Testis (tissue), 2 donors: ENCODE measurements at regions not wholly inside any gene's neighbourhood (a gene's known extent, or its start where the extent isn't known, plus 50 kb on each side); places are given as distances from the start of the nearest gene placed in this dataset.

ENCODE experiments used
- DNase-seq: peaks from one replicate; pipeline ENCODE4 v3.0.0-alpha.2; 2019
- H3K27ac ChIP-seq, 2 donors: fragments of 200-600 bp; sonication (generic); one replicate each; pipeline ENCODE4 v1.5.1; 2019
- H3K27me3 ChIP-seq: fragments of 200-600 bp; sonication (generic); one replicate; pipeline ENCODE4 v1.5.1; 2019
- H3K36me3 ChIP-seq: fragments of 200-600 bp; sonication (generic); one replicate; pipeline ENCODE4 v1.5.1; 2017; ENCODE audit warnings: low read depth; ENCODE audit errors: missing control alignments
- H3K4me1 ChIP-seq: fragments of 200-600 bp; sonication (generic); one replicate; pipeline ENCODE4 v1.5.1; 2019
- H3K4me3 ChIP-seq, 2 donors: fragments of 200-600 bp; sonication (generic); one replicate each; pipeline ENCODE4 v1.5.1; 2017 to 2019
- H3K9me3 ChIP-seq: fragments of 200-600 bp; sonication (generic); one replicate; pipeline ENCODE4 v1.5.1; 2017
- CTCF ChIP-seq, 3 experiments: fragments of 450-650 bp in 2 of 3; fragments of 200-600 bp in 1 of 3; sonication (generic) in 1 of 3; IDR thresholded peaks; one replicate each; pipeline ENCODE4 v1.5.1; 2016 to 2019; ENCODE audit warnings: antibody characterized with exemption in 3 of 3, mild to moderate bottlenecking in 2 of 3, moderate library complexity in 1 of 3
- POLR2A ChIP-seq: fragments of 450-650 bp; IDR thresholded peaks from one replicate; pipeline ENCODE4 v1.6.1; 2017; ENCODE audit warnings: antibody characterized with exemption, mild to moderate bottlenecking, moderate library complexity
- WGBS, 2 donors: methylation state at CpG; one replicate each; pipeline ENCODE4 v1.1.5; 2018; 5-methylcytosine and 5-hydroxymethylcytosine counted together
- intact Hi-C: fragments of 100-400 bp; cut with DNase I; formaldehyde crosslinking; loops from one replicate; pipeline ENCODE4 v1.15.1; 2023; ENCODE audit warnings: low total_unique reads

GRCh38 chr9:115230924-115231515 is 113.1 kb upstream of the TNC start:
- no peak for DNase-seq
- intact Hi-C loops = no loop called here
- H3K9me3 ChIP-seq = no peaks in the 10 kb centered on the region
- no peaks in the 10 kb centered on the region for H3K27me3 ChIP-seq
- WGBS, 2 donors = 89 to 95% methylated on average over 3 of the region's 3 CpGs
- no peak overlapping the region for H3K27ac ChIP-seq
- H3K4me1 ChIP-seq = no peaks in the 10 kb centered on the region
- no peak for TF ChIP-seq POLR2A
- no peaks in the 10 kb centered on the region for H3K36me3 ChIP-seq
- no peak overlapping the region for H3K4me3 ChIP-seq

- no peaks in the 10 kb centered on the region for H3K4me1 ChIP-seq
- no peak overlapping the region for H3K27ac ChIP-seq
- no peaks in the 10 kb centered on the region for H3K27me3 ChIP-seq
- no peaks in the 10 kb centered on the region for H3K9me3 ChIP-seq
- H3K4me3 ChIP-seq = no peak overlapping the region
- DNase-seq = no peak
- intact Hi-C loops = no loop called here
- no peak for TF ChIP-seq CTCF (IDR thresholded peaks at IDR 0.05)
- TF ChIP-seq POLR2A = no peak
- H3K36me3 ChIP-seq = no peaks in the 10 kb centered on the region
Observed at GRCh38 chr9:115232181-115232774, 114.3 kb upstream of the TNC start.

DNA sequence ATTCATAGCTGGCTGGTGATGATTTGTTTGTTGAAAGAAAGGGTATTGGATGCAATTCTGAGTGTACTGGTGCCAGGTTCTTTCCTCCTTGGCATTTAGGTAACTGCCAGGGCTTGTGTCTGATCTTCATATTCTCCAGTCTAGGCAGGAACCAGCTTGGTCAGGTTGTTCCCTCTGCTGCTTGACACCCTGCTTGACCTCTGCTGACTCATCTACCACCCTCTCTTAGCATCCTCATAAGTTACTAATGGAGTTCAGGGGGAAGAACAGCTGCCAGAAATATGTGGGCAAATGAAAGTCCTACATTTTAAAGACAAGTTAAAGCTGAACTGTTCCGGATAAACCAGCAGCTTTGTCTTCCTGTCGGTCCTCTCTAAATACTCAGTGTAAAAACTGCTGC is 116.1 kb upstream of the TNC start:
- DNase-seq = no peak
- Histone ChIP-seq H3K9me3 (no peaks in the 10 kb centered on the region), H3K27me3 (no peaks in the 10 kb centered on the region), H3K4me3 (no peak overlapping the region), H3K4me1 (no peaks in the 10 kb centered on the region), H3K27ac (no peak overlapping the region), H3K36me3 (no peaks in the 10 kb centered on the region)
- intact Hi-C loops = no loop called here
- 59 to 86% methylated on average over 2 of the region's 2 CpGs for WGBS, 2 donors
- no peak for TF ChIP-seq POLR2A
- no peak for TF ChIP-seq CTCF (IDR thresholded peaks at IDR 0.05)

GRCh38 chr9:115235221-115235620 is 117.3 kb upstream of the TNC start:
- no peaks in the 10 kb centered on the region for H3K4me1 ChIP-seq
- TF ChIP-seq POLR2A (no peak), CTCF (IDR thresholded peaks at IDR 0.05) (no peak)
- no peaks in the 10 kb centered on the region for H3K36me3 ChIP-seq
- intact Hi-C loops = no loop called here
- H3K9me3 ChIP-seq = no peaks in the 10 kb centered on the region
- no peak overlapping the region for H3K27ac ChIP-seq
- H3K4me3 ChIP-seq = no peak overlapping the region
- H3K27me3 ChIP-seq = no peaks in the 10 kb centered on the region
- WGBS, 2 donors = 53 to 82% methylated on average over 1 of the region's 1 CpG
- no peak for DNase-seq

- Histone ChIP-seq H3K27me3 (no peaks in the 10 kb centered on the region), H3K4me1 (no peaks in the 10 kb centered on the region), H3K27ac (no peak overlapping the region), H3K36me3 (no peaks in the 10 kb centered on the region), H3K9me3 (no peaks in the 10 kb centered on the region), H3K4me3 (no peak overlapping the region)
- no peak for TF ChIP-seq CTCF (IDR thresholded peaks at IDR 0.05)
- no peak for TF ChIP-seq POLR2A
- no peak for DNase-seq
- intact Hi-C loops = no loop called here
- WGBS, 2 donors = 86 to 90% methylated on average over 7 of the region's 7 CpGs
Observed at GRCh38 chr9:115237385-115237998, 119.5 kb upstream of the TNC start.
